Mucosa of rectum (tissue), 2 donors: ENCODE measurements at regions not wholly inside any gene's neighbourhood (a gene's known extent, or its start where the extent isn't known, plus 50 kb on each side); places are given as distances from the start of the nearest gene placed in this dataset.

Experiments used
- H3K27ac ChIP-seq, 2 donors: one replicate each; pipeline ENCODE4 v1.7.0; 2013; ENCODE audit warnings: inconsistent platforms in 2 of 2, low read depth in 2 of 2, low read length in 2 of 2
- H3K27me3 ChIP-seq, 2 donors: one replicate each; pipeline ENCODE4 v1.7.0; 2013; ENCODE audit warnings: low read length in 2 of 2; ENCODE audit not compliant: control insufficient read depth in 2 of 2, insufficient read depth in 2 of 2
- H3K36me3 ChIP-seq, 2 donors: one replicate each; pipeline ENCODE4 v1.7.0; 2013; ENCODE audit warnings: low read length in 2 of 2; ENCODE audit not compliant: control insufficient read depth in 2 of 2, insufficient read depth in 2 of 2
- H3K4me1 ChIP-seq, 2 donors: one replicate each; pipeline ENCODE4 v1.7.0; 2013; ENCODE audit warnings: low read length in 2 of 2, mild to moderate bottlenecking in 1 of 2; ENCODE audit not compliant: control insufficient read depth in 2 of 2, insufficient read depth in 2 of 2
- H3K4me3 ChIP-seq, 2 donors: one replicate each; pipeline ENCODE4 v1.7.0; 2013; ENCODE audit warnings: low read length in 2 of 2
- H3K9ac ChIP-seq, 2 donors: one replicate each; pipeline ENCODE4 v1.7.0; 2013; ENCODE audit warnings: low read length in 2 of 2, low read depth in 1 of 2, mild to moderate bottlenecking in 1 of 2
- H3K9me3 ChIP-seq, 2 donors: one replicate each; pipeline ENCODE4 v1.7.0; 2013; ENCODE audit warnings: low read length in 2 of 2; ENCODE audit not compliant: control insufficient read depth in 2 of 2
- donor health status: healthy.
- donor health status: Normal muscosa, but diverticular disease.

DNA sequence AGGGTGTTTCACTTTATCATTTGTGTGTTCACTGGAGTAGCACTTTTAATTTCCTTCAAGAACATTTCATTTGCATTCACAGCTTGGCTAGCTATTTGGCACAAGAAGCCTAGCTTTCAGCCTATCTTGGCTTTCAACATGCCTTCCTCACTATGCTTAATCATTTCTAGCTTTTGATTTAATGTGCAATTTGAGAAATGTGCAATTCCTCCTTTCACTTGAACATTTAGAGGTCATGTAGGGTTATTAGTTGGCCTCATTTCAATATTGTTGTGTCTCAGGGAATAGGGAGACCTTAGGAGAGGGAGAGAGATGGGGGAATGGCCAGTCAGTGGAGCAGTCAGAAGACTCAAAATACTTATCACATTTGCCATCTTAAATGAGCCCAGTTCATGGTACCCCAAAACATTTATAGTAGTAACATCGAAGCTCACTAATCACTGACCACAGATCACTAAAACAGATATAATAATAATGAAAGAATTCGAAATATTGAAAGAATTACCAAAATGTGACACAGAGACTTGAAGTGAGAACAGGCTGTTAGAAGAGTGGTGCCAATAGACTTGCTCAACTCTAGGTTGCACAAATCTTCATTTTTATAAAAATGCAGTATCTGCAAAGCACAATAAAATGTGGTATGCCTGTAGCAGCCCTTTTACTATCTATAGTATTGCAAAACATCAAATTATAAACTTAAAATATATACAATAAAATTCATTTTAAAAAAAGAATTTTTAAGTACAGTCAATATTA, 561.2 kb downstream of the METTL4 start:
- H3K27me3 ChIP-seq = no peaks in the 10 kb centered on the region
- H3K27ac ChIP-seq = no peak overlapping the region
- H3K9ac ChIP-seq = no peak overlapping the region
- H3K4me1 ChIP-seq = no peaks in the 10 kb centered on the region
- H3K9me3 ChIP-seq = no peaks in the 10 kb centered on the region
- no peaks in the 10 kb centered on the region for H3K36me3 ChIP-seq
- no peak overlapping the region for H3K4me3 ChIP-seq

GRCh38 chr18:2027016-2027415, 544.3 kb downstream of the METTL4 start:
- H3K9me3 ChIP-seq = peaks cover 0 to 3% of the 10 kb centered on the region in 2 donors
- no peaks in the 10 kb centered on the region for H3K36me3 ChIP-seq

GRCh38 chr18:2027756-2028155, 543.5 kb downstream of the METTL4 start:
- H3K36me3 ChIP-seq = no peaks in the 10 kb centered on the region
- H3K4me1 ChIP-seq = no peaks in the 10 kb centered on the region
- H3K4me3 ChIP-seq = no peak overlapping the region
- no peak overlapping the region for H3K27ac ChIP-seq
- H3K9me3 ChIP-seq = peaks cover 0 to 3% of the 10 kb centered on the region in 2 donors
- H3K27me3 ChIP-seq = no peaks in the 10 kb centered on the region
- no peak overlapping the region for H3K9ac ChIP-seq

More at GRCh38 chr18:2027016-2027415, 544.3 kb downstream of the METTL4 start:
- Histone ChIP-seq H3K9ac (no peak overlapping the region), H3K4me1 (no peaks in the 10 kb centered on the region), H3K27ac (no peak overlapping the region), H3K4me3 (no peak overlapping the region), H3K27me3 (no peaks in the 10 kb centered on the region)

DNA sequence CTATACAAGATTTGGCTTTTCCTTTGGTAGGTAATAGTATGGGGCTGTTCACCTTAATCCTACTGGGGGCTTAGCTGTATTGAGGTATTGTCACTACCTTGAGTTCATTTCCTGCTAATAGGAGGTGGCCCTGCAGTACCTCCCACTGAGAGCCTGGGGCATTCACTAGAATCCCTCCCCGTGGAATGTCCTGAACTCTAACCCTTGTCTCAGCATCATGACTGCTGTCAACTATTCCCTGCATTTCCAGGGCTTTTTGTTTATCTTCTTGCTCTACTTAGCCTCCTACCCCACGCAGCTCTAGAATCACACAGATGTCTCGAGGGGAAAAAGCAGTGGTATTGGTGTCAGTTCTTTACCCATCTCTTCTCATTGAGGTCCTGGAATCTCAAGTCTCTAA, 542.3 kb downstream of the METTL4 start:
- Histone ChIP-seq H3K9me3 (peaks cover 0 to 3% of the 10 kb centered on the region in 2 donors), H3K27me3 (no peaks in the 10 kb centered on the region), H3K36me3 (no peaks in the 10 kb centered on the region), H3K27ac (no peak overlapping the region), H3K4me1 (no peaks in the 10 kb centered on the region), H3K9ac (no peak overlapping the region), H3K4me3 (no peak overlapping the region)

- no peak overlapping the region for H3K4me3 ChIP-seq
Measured at GRCh38 chr18:2030647-2031046, 540.7 kb downstream of the METTL4 start.

GRCh38 chr18:2032036-2032435, 539.3 kb downstream of the METTL4 start:
- no peaks in the 10 kb centered on the region for H3K27me3 ChIP-seq
- no peak overlapping the region for H3K9ac ChIP-seq
- no peaks in the 10 kb centered on the region for H3K36me3 ChIP-seq
- peaks cover 0 to 3% of the 10 kb centered on the region in 2 donors for H3K9me3 ChIP-seq
- no peak overlapping the region for H3K4me3 ChIP-seq
- H3K4me1 ChIP-seq = no peaks in the 10 kb centered on the region
- H3K27ac ChIP-seq = no peak overlapping the region

More at GRCh38 chr18:2030647-2031046, 540.7 kb downstream of the METTL4 start:
- no peak overlapping the region for H3K27ac ChIP-seq
- peaks cover 0 to 3% of the 10 kb centered on the region in 2 donors for H3K9me3 ChIP-seq
- H3K36me3 ChIP-seq = no peaks in the 10 kb centered on the region
- H3K9ac ChIP-seq = no peak overlapping the region
- no peaks in the 10 kb centered on the region for H3K4me1 ChIP-seq
- H3K27me3 ChIP-seq = no peaks in the 10 kb centered on the region

DNA sequence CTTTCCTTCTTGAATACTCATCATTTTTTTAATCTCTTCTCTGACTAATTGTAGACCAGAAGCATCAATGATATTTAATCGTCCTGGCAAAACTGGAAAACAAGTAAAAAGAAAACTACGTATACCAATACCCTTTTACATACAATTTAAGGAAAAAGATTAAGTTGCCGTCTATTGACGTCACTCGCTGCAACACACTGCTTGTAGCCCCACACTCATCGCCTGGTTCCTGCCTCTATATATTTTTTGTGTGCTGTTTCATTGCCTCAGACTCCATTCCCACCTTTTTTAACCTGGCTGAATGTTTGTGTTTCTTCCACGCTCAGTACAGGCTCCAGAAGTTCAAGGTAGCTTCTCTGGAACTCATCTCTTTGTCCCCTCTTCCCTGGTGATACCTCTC, 536.2 kb downstream of the METTL4 start:
- no peak overlapping the region for H3K27ac ChIP-seq
- H3K36me3 ChIP-seq = no peaks in the 10 kb centered on the region
- H3K9me3 ChIP-seq = peaks cover 0 to 5% of the 10 kb centered on the region in 2 donors
- H3K4me3 ChIP-seq = no peak overlapping the region
- H3K27me3 ChIP-seq = no peaks in the 10 kb centered on the region
- no peak overlapping the region for H3K9ac ChIP-seq
- H3K4me1 ChIP-seq = no peaks in the 10 kb centered on the region

- H3K27ac ChIP-seq = no peak overlapping the region
- H3K9ac ChIP-seq = no peak overlapping the region
- no peaks in the 10 kb centered on the region for H3K4me1 ChIP-seq
- H3K36me3 ChIP-seq = no peaks in the 10 kb centered on the region
- no peak overlapping the region for H3K4me3 ChIP-seq
- peaks cover 0 to 3% of the 10 kb centered on the region in 2 donors for H3K9me3 ChIP-seq
- H3K27me3 ChIP-seq = no peaks in the 10 kb centered on the region
Measured at GRCh38 chr18:2036086-2036485, 535.2 kb downstream of the METTL4 start.

GRCh38 chr18:2040279-2040678, 531.0 kb downstream of the METTL4 start:
- Histone ChIP-seq H3K27ac (no peak overlapping the region), H3K9ac (no peak overlapping the region), H3K4me3 (no peak overlapping the region), H3K36me3 (no peaks in the 10 kb centered on the region), H3K9me3 (peaks cover 0 to 3% of the 10 kb centered on the region in 2 donors), H3K4me1 (no peaks in the 10 kb centered on the region), H3K27me3 (no peaks in the 10 kb centered on the region)

DNA sequence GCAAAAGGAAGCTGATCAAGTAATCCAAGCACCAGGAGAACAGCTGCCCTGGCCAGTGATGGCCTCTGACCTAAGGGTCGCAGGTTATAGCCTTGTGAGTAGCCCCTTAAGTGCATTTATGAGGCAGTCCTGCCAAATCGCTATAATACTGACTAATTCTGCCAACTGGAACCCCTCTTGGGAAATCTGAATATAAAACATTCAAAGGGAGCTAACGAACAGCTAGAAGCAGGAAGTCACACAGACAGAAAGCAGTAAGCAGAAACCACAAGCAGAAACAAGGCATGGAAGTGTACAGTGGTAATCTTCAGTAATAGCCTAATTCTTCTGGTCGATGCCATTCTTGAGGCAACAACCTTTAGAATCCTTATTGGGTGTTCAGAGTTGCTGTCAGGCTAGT, 521.3 kb downstream of the METTL4 start:
- Histone ChIP-seq H3K27ac (no peak overlapping the region), H3K27me3 (no peaks in the 10 kb centered on the region), H3K9ac (no peak overlapping the region), H3K36me3 (no peaks in the 10 kb centered on the region), H3K4me3 (no peak overlapping the region), H3K4me1 (no peaks in the 10 kb centered on the region), H3K9me3 (peaks cover 0 to 3% of the 10 kb centered on the region in 2 donors)
